CMK (cell line): ENCODE measurements at regions not wholly inside any gene's neighbourhood (a gene's known extent, or its start where the extent isn't known, plus 50 kb on each side); places are given as distances from the start of the nearest gene placed in this dataset.

Source experiments
- DNase-seq: peaks from one replicate; pipeline ENCODE4 v3.0.0-alpha.2; 2010; ENCODE audit warnings: low read depth

DNA sequence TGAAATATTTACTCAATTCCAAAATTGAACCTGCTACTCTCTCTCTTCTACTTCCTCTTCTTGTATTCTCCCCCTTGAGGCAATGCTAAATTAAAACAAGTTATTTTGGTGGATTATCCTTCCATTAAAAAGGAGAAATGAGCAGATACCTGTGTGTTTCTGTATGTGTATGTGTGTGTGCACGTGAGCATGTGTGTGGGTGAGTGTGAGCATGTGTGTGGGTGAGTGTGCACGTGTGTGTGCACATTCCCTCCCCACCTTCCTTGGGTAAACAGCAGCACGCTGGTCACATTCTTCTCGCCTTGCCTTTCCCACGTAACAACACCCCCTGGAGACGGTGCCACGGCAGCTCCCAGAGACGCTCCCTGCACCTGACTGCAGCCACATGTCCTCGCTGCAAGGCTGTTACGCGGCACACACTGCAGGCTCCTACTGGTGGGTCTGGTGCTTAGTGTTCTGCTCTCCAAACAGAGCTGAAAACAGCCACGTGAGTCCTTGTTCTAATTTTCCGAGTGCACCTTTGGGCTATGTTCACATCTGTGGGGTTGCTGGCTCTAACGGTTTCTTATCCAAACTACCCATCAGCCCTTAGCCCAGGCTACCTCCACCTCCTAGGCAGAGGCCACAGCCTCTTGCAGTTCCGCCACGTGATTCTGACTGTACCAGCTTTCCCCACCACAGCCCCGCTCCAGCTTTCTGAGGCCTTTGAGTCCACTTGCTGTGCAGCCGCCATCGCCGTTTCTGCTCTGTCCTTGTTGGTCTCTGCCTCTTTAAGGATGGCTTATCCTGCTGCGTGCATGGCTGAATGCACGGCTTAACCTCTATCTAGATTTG, 123.4 kb downstream of the CTTN start:
- DNase-seq = no peak

DNA sequence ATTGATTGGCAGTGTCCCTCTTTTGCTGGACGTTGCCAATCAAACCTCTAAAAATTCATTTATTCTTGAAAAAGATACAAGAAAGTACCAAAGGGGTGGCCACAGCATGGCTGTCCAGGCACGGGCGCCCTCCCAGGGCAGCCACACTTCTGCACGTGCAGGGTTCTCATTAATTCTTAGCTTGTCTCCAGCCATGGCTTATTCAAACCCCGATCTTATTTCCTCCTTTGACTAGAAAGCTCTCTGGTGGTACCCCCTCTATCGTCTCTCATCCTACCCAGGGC, 123.9 kb downstream of the CTTN start:
- no peak for DNase-seq

DNA sequence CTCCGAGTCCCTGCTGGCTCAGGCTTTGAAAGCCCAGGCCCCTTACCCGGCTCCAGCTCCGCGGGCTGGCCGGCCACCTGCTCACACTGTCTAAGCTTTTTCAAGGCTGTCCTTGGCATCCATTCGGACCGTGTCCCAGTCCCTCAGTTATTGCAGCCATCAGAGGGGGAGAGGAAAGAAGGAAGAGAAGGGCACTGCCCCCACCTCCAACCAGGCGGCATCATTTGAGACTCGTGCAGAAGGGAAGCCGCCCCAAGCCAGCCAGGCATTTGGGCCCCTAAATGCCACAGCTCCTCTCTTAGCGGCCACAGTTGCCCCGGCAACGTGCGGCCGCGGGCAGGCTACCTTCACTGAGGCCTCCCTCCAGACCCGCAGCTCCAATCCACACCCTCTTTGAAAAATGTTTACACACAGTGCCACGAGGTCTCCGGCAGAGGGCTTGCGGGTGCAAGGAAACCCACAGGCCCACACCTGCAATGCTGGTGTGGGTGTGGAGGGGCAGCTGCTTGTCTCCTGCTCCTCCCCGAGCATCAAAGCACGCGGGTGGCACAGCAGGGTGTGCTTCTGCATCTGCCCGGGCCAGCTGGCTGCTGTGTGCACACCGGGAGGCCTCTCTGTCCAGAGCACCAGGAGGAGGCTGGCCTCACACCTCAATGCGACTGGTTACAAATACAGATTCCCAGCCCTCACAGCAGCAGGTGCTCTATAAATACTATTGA, 124.4 kb downstream of the CTTN start:
- DNase-seq = no peak

DNA sequence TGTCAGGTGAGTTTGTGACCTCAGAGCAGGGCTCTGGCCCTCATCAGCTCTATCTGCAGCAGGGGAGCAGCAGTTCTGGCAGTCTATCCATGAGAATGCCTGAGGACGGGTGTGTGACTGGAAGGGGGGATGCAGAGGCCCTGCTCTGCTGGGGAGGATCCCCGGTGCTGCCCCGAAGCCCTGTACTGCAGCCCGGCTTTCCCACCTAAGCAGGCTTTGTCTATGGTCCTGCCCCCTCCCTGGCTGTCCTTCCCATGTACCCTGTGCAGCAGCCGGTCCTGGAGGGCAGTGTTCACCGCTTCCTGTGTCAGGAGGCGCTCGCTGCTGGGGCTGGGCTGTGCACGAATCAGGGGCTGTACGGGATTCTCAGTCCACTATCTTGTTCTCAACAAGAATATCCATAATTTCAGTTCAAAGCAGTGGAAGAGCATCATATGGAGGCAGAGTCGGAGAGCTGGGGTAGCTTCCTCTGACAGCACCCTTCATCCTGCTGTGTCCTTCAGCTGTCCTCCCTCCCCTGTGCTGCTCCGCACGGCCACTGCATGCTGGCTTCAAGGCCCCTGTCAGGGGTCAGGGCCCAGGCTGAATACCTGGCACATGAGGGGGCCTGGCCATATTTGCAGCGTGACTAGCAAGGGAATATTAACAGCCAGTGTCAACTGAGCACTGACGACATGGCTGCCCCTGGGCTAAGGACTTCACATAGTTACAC, 125.2 kb downstream of the CTTN start:
- no peak for DNase-seq

DNA sequence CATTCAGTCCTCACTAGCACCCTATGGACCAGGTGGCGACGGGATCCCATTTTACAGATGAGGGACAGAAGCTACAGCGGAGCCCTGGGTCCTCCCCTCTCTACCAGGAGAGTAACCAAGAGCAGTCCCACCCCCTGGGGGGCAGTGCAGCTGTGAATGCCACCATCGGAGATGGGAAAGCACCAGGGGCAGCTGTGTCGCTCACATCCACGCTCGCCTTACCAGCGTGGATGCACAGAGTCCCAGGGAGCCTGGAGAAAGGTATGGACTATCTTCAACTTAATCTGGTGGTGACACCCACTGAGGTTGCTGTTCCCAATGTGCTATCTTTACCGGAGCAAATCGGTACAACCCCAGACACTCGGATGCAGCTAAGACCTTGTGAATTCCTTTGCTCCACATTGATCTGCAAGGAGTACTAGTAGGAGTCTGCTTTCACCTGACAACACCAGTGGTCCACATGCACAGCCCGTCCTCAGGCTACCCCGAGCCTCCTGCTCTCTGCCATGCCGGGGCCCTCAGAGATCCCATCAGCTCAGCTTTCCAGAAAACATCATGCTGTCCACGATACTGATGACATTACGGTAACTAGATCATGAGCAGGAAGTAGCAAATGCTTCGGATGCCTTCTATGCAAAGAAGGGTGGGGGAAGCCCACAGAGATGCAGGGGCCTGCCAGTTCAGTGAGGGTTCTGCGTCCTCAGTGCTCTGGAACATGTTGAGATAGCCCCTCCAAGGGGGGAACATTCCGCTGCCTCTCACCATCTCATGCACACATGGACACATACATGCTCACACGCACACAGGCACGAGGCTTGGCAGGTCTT, 126.0 kb downstream of the CTTN start:
- no peak for DNase-seq

DNA sequence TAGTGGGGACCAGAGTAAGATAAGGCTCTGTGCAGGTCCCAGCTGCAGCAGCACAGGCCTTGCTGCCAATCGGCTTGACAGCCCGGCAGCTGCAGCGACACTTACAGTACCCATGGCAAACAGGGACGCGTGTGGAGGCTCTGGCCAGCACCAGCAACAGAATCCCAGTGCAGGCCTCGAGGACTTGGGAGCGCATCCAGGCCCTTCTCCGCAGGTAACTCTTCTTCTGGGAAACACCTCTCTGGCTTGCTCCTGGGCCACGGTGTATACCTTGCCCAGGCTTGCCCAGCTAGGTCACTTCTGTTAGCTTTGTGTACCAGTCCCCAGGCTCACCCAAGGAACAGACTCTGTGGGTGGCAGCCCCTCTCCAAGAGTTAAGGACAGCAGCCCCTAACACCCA, 126.7 kb downstream of the CTTN start:
- DNase-seq = no peak

DNA sequence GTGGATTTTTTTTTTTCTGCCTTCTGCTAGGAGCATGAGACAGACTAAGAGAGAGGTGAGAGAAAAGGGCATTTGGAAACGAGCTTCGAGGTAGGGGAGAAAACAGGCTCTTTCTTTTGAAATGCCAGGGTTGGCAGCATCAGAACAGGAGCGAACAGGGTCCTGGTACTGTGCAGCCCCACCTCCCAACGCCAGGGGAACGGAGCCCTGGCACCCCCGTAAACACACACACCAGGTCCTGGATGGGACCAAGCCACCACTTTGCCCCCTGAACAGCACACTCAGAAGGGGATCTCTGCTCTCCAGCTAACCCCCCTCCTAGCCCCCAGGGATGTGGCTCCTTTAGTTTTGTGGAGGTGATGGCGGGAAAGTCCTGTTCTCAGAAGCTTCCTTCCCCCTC, 127.1 kb downstream of the CTTN start:
- no peak for DNase-seq

DNA sequence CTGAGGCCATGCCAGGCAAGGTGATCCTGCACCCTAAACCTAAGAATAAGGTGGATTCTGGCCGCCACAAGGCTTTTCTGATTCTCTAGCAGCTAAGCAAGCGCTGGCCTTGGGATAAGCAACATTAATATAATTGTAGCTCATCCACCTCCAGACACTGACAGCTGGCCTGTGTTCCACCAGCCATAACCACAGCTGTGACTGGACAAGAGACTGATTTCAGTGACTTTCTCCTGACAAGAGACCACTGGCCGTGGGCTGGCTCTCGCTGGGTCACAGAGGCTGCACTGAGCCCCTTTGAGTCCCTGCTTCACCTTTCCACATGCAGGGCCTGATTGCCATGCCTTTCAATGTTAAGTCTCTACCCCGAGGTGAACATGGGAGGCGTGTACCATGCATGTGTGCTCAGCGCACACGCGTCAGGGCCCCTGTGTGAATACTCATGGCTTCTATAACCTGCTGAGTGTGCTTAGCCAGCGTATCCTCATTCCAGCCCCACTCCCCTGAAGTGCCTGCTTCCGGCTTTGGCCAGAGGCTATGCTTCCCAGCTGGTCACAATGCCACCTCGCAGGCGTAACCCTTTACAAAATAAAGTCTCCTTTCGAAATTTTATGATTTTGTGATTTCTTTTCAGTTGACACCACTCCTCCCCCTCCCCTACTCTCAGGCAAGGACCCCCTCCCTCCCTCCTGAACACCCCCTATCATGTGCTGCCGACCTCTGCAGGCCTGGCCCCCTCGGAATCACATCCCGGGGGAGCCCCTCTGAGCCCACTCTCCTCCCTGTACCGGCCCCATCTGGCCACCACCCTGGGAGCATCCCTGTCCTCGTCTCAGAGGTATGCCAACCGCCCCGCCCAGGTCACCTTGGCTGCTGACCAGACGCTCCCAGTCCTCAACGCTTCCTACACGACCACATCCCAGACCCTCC, 128.1 kb downstream of the CTTN start:
- DNase-seq = no peak

DNA sequence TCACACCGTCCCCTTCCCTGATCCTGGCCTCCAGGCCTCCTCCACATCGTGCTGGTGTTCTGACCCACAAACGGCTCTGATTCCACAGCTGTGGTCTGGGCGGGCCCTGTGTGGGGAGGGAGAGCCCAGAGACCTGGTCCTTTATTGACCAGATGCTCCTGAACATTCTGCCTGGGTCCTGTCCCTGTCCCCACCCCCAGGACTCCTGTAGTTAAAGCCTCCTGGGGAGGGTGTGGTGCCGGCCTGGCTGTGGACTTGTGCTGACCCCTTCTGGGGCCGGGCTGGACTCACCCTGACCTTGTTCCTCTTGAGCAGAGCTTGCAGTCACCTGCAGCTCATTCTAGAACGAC, 128.7 kb downstream of the CTTN start:
- no peak for DNase-seq

DNA sequence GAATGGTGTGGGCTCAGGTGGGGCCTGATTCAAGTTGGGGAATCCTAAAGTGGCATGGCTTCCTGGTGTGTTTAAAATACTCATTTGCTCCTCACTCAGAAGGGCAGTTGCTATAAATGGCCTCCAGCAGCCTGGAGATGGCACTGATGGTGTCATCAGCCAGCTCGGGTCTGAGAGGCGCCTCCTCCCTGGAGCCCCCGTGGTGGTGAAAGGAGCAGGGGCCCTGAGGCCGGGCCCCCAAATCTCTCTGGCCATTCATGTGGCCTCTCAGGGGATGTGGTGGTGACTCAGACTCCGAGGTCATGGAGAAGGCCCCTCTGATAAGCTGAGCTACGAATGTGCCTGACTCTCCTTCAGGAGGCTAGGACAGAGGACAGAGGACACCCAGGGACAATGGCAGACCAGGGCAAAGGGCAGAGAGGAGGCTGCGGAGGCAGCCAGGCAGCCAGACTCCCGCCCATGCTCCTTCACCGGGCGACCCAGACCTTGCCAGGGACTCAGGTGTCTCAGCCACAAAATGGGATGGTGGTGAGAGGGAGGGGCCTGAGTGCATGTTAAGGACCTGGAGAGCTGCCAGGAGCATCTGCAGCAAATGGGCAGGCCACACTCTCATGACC, 129.2 kb downstream of the CTTN start:
- DNase-seq = no peak

DNA sequence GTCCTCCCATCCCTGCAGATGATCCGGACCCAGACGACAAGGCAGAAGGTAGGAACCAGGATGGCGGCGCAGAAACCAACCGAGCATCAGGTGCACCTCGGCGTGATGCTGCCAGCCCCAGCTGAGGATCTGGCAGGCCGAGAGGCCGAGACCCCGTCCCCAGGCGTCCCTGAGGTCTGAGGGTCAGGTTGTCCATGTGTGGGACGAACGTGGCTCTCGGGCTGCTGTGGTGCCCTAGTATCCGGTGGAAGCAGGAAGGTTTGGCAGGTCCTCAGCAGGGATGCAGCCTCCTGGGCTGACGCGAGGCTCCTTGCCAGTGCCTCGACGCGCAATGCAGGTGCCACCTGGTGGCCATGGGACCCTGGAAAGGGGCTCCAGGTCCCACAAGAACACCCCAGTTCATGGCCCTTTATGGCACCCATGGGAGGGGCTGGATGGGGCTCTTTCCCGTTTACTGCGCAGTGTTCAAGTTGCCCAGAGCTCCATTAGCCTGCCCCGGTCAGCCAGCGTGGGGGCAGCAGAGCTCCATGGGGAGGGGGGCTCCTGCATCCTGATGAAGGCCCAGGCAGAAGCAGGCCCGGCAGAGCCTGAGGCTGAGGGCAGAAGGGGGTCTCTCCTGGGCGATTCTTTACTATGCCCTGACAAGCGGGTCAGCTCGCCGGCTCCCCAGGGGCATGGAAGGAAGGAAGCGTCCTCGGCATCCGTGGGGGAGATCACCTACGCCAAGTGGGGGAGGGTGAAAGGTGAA, 129.9 kb downstream of the CTTN start:
- DNase-seq = no peak

DNA sequence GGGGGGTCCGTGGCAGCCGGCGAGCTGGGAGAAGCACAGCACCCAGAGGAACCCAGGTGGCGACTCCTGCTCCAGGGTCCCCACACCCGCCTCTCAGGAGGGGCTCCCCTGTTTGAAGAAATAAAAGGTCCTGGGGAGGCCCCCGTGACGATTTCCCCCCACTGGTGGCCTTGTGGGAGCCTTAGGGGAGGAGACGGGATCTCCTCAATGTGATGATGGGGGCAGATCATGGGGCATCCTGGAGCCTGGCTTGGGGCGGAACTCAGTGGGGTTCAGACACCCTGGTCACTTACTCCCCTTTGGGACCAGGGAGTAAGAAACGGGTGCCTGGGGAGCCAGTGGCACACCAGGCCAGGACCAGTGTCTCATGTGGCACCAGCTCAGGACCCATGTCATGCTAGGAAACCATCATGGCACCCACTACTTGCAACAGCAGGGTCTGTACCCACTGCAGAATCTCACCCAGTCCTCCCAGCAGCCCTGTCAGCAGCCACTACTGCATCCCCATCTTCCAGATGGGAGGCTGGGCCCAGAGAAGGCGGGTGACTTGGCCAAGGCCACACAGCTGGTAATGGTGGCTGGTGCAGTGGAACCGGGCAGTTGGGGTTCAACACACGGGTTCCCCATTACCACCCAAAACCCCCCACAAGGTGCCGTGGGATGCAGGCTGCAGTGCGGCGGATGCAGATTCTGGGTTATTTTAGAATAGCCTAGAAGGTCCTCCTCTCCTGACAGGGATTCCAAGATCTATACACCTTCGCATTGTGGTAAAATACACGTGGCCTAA, 130.7 kb downstream of the CTTN start:
- no peak for DNase-seq

DNA sequence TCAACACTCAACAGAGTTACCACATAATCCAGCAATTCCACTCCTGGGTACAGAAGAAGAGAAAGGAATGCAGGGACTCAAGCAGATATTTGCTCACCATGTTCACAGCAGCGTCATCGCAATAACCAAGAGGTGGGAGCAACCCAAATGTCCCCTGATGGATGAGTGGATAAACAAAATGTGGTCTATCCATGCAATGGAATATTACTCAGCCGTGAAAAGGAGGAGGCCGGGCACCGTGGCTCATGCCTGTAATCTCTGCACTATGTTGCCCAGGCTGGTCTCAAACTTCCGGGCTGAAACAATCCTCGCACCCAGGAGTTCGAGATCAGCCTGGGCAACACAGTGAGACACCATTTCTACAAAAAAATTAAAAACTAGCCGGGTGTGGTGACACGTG, 131.7 kb downstream of the CTTN start:
- no peak for DNase-seq

DNA sequence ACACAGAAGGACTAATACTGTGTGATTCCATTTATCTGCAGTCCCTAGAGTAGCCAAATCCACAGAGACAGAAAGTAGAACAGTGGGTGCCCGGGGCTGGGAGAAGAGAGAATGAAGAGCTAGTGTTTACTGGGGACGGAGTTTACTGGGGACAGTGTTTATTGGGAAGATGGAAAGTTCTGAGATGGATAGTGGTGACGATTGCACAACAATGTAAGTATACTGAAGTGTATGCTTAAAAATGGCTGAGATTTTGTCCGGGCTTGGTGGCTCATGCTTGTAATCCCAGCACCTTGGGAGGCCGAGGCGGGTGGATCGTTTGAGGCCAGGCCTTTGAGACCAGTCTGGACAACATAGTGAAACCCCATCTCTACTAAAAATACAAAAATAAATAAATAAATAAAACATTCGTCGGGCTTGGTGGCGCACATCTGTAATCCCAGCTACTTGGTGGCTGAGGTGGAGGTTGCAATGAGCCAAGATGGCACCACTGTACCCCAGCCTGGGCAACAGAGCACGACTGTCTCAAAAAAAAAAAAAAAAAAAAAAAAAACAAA, 132.4 kb downstream of the CTTN start:
- no peak for DNase-seq

DNA sequence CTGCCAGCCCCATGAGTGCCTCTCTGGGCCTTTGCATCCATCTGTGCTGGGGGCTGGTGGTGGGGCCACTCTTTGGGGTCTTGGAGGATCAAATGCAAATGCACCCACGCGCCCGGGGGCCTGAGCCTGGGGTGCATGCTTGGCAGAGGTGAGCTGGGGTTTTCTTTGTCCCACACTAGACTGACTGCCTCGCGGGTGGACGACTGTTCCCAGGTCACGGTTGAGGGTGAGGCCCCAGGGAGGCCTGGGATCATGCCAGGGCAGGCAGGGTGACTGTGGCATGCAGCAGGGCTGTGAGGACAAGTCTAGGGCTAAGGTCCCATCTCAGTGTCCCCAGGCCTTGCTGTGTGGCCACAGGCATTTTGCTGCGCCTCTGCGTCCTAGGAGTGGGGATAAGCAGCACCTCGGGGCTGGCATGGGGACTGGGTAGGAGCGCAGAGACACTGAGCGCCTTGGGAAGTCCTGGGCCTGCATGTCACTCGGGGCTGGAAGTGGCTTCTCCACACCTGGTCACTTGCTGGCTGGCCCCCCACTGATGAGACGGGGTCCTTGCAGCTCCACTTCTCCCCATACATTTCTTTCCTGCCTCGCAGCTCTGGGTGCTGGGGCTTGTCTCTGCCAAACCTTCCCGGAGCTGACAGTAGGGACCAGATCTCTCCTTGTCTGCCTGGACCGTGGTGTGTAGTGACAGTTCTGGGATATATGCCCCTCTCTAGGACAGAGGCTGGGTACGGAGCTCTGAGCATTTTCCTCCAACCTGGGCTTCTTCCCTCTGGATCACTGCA, 133.1 kb downstream of the CTTN start:
- no peak for DNase-seq

DNA sequence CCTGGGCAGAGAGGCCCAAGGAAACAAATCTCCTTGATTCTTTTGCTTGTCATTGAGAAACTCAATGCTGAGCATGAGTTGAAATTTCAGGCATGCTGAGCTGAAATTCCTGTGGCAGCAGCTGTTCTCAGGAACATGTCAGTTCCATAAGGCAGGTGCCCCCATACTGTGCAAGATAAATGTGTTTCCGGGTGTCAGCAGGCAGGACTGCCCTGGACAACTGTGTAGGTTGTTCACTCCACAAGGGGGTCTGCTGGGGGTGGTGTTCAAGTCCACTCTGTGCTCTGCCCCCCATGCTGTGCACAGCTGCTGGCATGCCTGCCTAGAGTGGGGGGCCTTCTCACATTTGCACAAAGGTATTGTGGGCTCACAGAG, 133.7 kb downstream of the CTTN start:
- DNase-seq = no peak

DNA sequence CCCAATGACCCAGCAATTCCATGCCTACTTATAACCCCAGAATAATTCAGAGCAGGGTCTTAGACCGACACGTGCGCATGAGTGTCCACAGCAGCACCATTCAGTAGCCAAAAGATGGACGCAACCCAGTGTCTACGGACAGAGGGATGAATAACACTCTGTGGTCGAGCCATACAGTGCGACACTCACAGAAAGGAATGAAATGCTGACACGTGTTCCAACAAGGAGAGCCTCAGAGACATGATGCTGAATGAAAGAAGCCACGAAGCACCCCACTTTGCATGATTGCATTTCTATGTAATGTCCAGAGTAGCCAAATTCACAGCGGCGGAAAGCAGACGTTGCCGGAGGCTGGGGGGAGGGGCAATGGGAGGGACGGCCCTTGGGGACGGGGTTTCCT, 134.4 kb downstream of the CTTN start:
- no peak for DNase-seq
